H9 (cell line): ENCODE measurements at regions not wholly inside any gene's neighbourhood (a gene's known extent, or its start where the extent isn't known, plus 50 kb on each side); places are given as distances from the start of the nearest gene placed in this dataset.

Experiments
- DNase-seq: peaks from one replicate; pipeline ENCODE4 v3.0.0-alpha.2; 2017
- H2AFZ ChIP-seq: one replicate; pipeline ENCODE4 v1.6.1; 2013; ENCODE audit warnings: mild to moderate bottlenecking, low read length, control low read depth, moderate library complexity
- H2AK5ac ChIP-seq: 2 replicates; pipeline ENCODE4 v1.6.1; 2013; ENCODE audit warnings: low read length, control low read depth, mixed read lengths; ENCODE audit not compliant: insufficient read length
- H2BK120ac ChIP-seq: one replicate; pipeline ENCODE4 v1.6.1; 2013; ENCODE audit warnings: low read depth, mild to moderate bottlenecking, low read length, control low read depth, inconsistent platforms; ENCODE audit not compliant: poor library complexity, severe bottlenecking
- H2BK12ac ChIP-seq: 2 replicates; pipeline ENCODE4 v1.6.1; 2013; ENCODE audit warnings: low read length, control low read depth, mixed read lengths, low read depth; ENCODE audit not compliant: insufficient read length
- H2BK15ac ChIP-seq: 2 replicates; pipeline ENCODE4 v1.6.1; 2013; ENCODE audit warnings: low read depth, low read length, control low read depth
- H2BK20ac ChIP-seq: one replicate; pipeline ENCODE4 v1.6.1; 2013; ENCODE audit warnings: low read depth, mild to moderate bottlenecking, low read length, control low read depth, inconsistent platforms; ENCODE audit not compliant: poor library complexity, severe bottlenecking
- H2BK5ac ChIP-seq: 2 replicates; pipeline ENCODE4 v1.6.1; 2013; ENCODE audit warnings: low read length, control low read depth, mixed read lengths; ENCODE audit not compliant: insufficient read length
- H3K14ac ChIP-seq: 2 replicates; pipeline ENCODE4 v1.6.1; 2013; ENCODE audit warnings: low read length, control low read depth; ENCODE audit not compliant: insufficient read depth
- H3K18ac ChIP-seq: 2 replicates; pipeline ENCODE4 v1.6.1; 2013; ENCODE audit warnings: low read depth, mild to moderate bottlenecking, mixed read lengths, low read length, control low read depth; ENCODE audit not compliant: insufficient read length
- H3K23ac ChIP-seq: 2 replicates; pipeline ENCODE4 v1.6.1; 2013; ENCODE audit warnings: low read length, control low read depth, mixed read lengths, low read depth; ENCODE audit not compliant: insufficient read length
- H3K23me2 ChIP-seq: 2 replicates; pipeline ENCODE4 v1.6.1; 2013; ENCODE audit warnings: low read depth, mild to moderate bottlenecking, mixed read lengths, low read length, control low read depth; ENCODE audit not compliant: insufficient read length, poor library complexity, severe bottlenecking
- H3K27ac ChIP-seq: 2 replicates; pipeline ENCODE4 v1.5.1; 2013; ENCODE audit warnings: low read length, control low read depth, mixed read lengths, low read depth; ENCODE audit not compliant: insufficient read length
- H3K27me3 ChIP-seq: 2 replicates; pipeline ENCODE4 v1.6.1; 2013; ENCODE audit warnings: low read length, control low read depth, inconsistent platforms; ENCODE audit not compliant: insufficient read depth
- H3K4ac ChIP-seq: 2 replicates; pipeline ENCODE4 v1.6.1; 2013; ENCODE audit warnings: low read depth, mild to moderate bottlenecking, control low read depth, inconsistent platforms, low read length, moderate library complexity
- H3K4me1 ChIP-seq: 2 replicates; pipeline ENCODE4 v1.6.1; 2013; ENCODE audit warnings: low read length, control low read depth, inconsistent platforms; ENCODE audit not compliant: insufficient read depth
- H3K4me2 ChIP-seq: 2 replicates; pipeline ENCODE4 v1.6.1; 2013; ENCODE audit warnings: low read length, control low read depth, mixed read lengths; ENCODE audit not compliant: insufficient read length, insufficient read depth
- H3K56ac ChIP-seq: 2 replicates; pipeline ENCODE4 v1.6.1; 2013; ENCODE audit warnings: low read depth, mild to moderate bottlenecking, mixed read lengths, low read length, control low read depth; ENCODE audit not compliant: insufficient read length
- H3K79me1 ChIP-seq: 2 replicates; pipeline ENCODE4 v1.6.1; 2013; ENCODE audit warnings: low read depth, mild to moderate bottlenecking, moderate library complexity, low read length, control low read depth, inconsistent platforms; ENCODE audit not compliant: insufficient read depth, poor library complexity, severe bottlenecking
- H3K79me2 ChIP-seq: 2 replicates; pipeline ENCODE4 v1.6.1; 2013; ENCODE audit warnings: low read length, control low read depth, inconsistent platforms; ENCODE audit not compliant: insufficient read depth
- H3K9ac ChIP-seq: 2 replicates; pipeline ENCODE4 v1.6.1; 2013; ENCODE audit warnings: low read length, control low read depth, mixed read lengths; ENCODE audit not compliant: insufficient read length; ENCODE audit errors: extremely low read depth
- H3K9me3 ChIP-seq: one replicate; pipeline ENCODE4 v1.6.1; 2013; ENCODE audit warnings: low read depth, low read length, inconsistent platforms; ENCODE audit not compliant: control insufficient read depth
- H3T11ph ChIP-seq: one replicate; pipeline ENCODE4 v1.6.1; 2013; ENCODE audit warnings: mild to moderate bottlenecking, low read length, control low read depth, inconsistent platforms
- H4K20me1 ChIP-seq: one replicate; pipeline ENCODE4 v1.6.1; 2013; ENCODE audit not compliant: control insufficient read depth, insufficient read length, insufficient read depth
- H4K5ac ChIP-seq: 2 replicates; pipeline ENCODE4 v1.6.1; 2013; ENCODE audit warnings: low read depth, mild to moderate bottlenecking, mixed read lengths, low read length, control low read depth; ENCODE audit not compliant: insufficient read length
- H4K8ac ChIP-seq: replicated peaks from 2 replicates; pipeline ENCODE4 v1.6.1; 2013; ENCODE audit warnings: low read length, control low read depth, mixed read lengths, low read depth; ENCODE audit not compliant: insufficient read length
- H4K91ac ChIP-seq: 2 replicates; pipeline ENCODE4 v1.6.1; 2013; ENCODE audit warnings: low read depth, mild to moderate bottlenecking, moderate library complexity, mixed read lengths, low read length, control low read depth; ENCODE audit not compliant: insufficient read length
- H3K27ac Mint-ChIP-seq, 3 experiments: 2 replicates in 2 of 3; 3 replicates in 1 of 3; pipeline ENCODE4 v1.8.0; 2020 to 2021; ENCODE audit warnings: mixed read lengths in 3 of 3, mild to moderate bottlenecking in 1 of 3, moderate library complexity in 1 of 3
- H3K27me3 Mint-ChIP-seq: 2 replicates; pipeline ENCODE4 v1.8.0; 2021; ENCODE audit warnings: low read depth, mild to moderate bottlenecking, moderate library complexity, mixed read lengths
- H3K36me3 Mint-ChIP-seq, 3 experiments: 2 replicates in 2 of 3; 3 replicates in 1 of 3; pipeline ENCODE4 v1.8.0; 2020 to 2021; ENCODE audit warnings: low read depth in 3 of 3, mixed read lengths in 3 of 3; ENCODE audit not compliant: insufficient read depth in 1 of 3
- H3K4me1 Mint-ChIP-seq, 2 experiments: 2 replicates each; pipeline ENCODE4 v1.8.0; 2020; ENCODE audit warnings: mixed read lengths in 2 of 2
- H3K4me3 Mint-ChIP-seq, 2 experiments: 2 replicates in 1 of 2; 3 replicates in 1 of 2; pipeline ENCODE4 v1.8.0; 2020 to 2021; ENCODE audit warnings: mild to moderate bottlenecking in 2 of 2, mixed read lengths in 2 of 2, moderate library complexity in 1 of 2
- H3K9me3 Mint-ChIP-seq, 2 experiments: 2 replicates in 1 of 2; 3 replicates in 1 of 2; pipeline ENCODE4 v1.8.0; 2020; ENCODE audit warnings: mild to moderate bottlenecking in 2 of 2, mixed read lengths in 2 of 2, moderate library complexity in 1 of 2
- CTCF ChIP-seq: fragments of 200-600 bp; sonication (generic); conservative IDR thresholded peaks from 3 replicates; pipeline ENCODE4 v1.8.0; 2021; ENCODE audit warnings: antibody characterized with exemption, mild to moderate bottlenecking
- WGBS: extraction: QIAGEN DNeasy Blood & Tissue Kit; methylation state at CpG from one replicate; pipeline ENCODE4 v1.1.7; 2013; ENCODE audit warnings: missing lambda C conversion rate, low lambda C conversion rate, mixed read lengths; ENCODE audit not compliant: insufficient read length; ENCODE audit errors: extremely low coverage; 5-methylcytosine and 5-hydroxymethylcytosine counted together

DNA sequence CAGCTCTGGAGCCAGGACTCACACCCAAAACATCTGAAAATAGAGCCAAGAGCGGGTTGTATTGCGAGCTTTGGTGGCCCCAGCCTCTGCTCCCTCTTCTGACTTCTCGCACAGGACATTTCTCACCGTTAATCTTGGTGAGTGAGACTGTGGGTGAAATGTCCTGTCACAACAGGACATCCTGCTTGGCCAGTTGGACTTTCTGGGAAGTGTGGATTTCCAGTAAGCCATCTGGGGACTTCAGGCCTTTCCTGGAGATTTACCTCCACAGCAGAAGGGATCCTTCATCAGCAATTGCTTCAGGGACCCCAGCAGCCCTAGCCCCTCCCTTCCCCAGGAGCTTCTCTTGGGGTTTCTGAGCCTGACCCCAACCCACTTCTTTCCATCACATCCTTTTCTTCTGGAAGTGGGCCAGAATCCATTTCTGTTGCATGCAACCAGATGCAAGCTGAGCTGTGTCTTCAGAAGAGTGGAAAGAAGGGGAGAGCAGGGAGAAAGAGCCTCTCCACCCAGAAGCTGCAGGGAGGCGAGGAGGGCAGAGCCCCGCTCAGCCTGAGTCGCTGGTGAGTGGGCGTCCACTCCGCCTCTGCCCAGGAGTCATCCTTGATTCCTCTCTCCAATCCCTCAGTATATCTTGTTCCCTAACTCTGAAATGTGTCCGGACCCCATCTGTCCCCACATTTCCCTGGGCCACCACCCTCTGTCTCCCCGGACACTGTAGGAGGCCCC lies 50.3 kb upstream of the GADD45G start:
- H4K5ac ChIP-seq = no peak overlapping the region
- no peaks in the 10 kb centered on the region for H3K9me3 ChIP-seq
- no peak overlapping the region for H2BK15ac ChIP-seq
- no peak overlapping the region for H2BK120ac ChIP-seq
- no peak overlapping the region for H3K9ac ChIP-seq
- Mint-ChIP-seq H3K27ac (no peak overlapping the region; a peak in 3 of 7 replicates), H3K27me3 (peaks cover 5% of the 10 kb centered on the region), H3K36me3 (no peaks in the 10 kb centered on the region; a peak in 2 of 7 replicates), H3K4me3 (no peak overlapping the region), H3K4me1 (peaks cover 23 to 25% of the 10 kb centered on the region in 2 experiments), H3K9me3 (peaks cover 0 to 6% of the 10 kb centered on the region in 2 experiments; a peak in 1 of 5 replicates)
- no peak for TF ChIP-seq CTCF
- H3K4me1 ChIP-seq = no peaks in the 10 kb centered on the region
- H3K27ac ChIP-seq = no peak overlapping the region
- no peak overlapping the region for H3K23ac ChIP-seq
- H4K8ac ChIP-seq = no peak overlapping the region
- no CpG with 5 or more reads among the region's 11 CpGs for WGBS
- H3K79me2 ChIP-seq = no peaks in the 10 kb centered on the region
- no peak overlapping the region for H2AK5ac ChIP-seq
- H2AFZ ChIP-seq = no peak overlapping the region
- no peak overlapping the region for H3T11ph ChIP-seq
- no peaks in the 10 kb centered on the region for H3K27me3 ChIP-seq
- no peak overlapping the region for H2BK20ac ChIP-seq
- H3K18ac ChIP-seq = no peak overlapping the region
- H2BK12ac ChIP-seq = no peak overlapping the region
- no peak overlapping the region for H3K4me2 ChIP-seq
- no peaks in the 10 kb centered on the region for H3K23me2 ChIP-seq
- DNase-seq = no peak
- no peaks in the 10 kb centered on the region for H4K20me1 ChIP-seq
- no peak overlapping the region for H3K56ac ChIP-seq
- no peak overlapping the region for H4K91ac ChIP-seq
- no peaks in the 10 kb centered on the region for H3K79me1 ChIP-seq
- no peak overlapping the region for H2BK5ac ChIP-seq
- H3K4ac ChIP-seq = no peak overlapping the region
- H3K14ac ChIP-seq = no peak overlapping the region
